HL-60 (cell line): ENCODE measurements at regions not wholly inside any gene's neighbourhood (a gene's known extent, or its start where the extent isn't known, plus 50 kb on each side); places are given as distances from the start of the nearest gene placed in this dataset.

Source experiments
- DNase-seq, 2 experiments: peaks; one replicate each; pipeline ENCODE4 v3.0.0-alpha.2; 2010 to 2020; ENCODE audit warnings: low read depth in 1 of 2, low spot score in 1 of 2
- H3K27ac ChIP-seq: fragments of 250-450 bp; sonication (Bioruptor Pico); replicated peaks from 2 replicates; pipeline ENCODE4 v1.5.1; 2020; ENCODE audit warnings: mild to moderate bottlenecking, moderate library complexity
- H3K27me3 ChIP-seq: fragments of 250-450 bp; sonication (Bioruptor Pico); 2 replicates; pipeline ENCODE4 v1.5.1; 2021; ENCODE audit warnings: mild to moderate bottlenecking, moderate library complexity; ENCODE audit not compliant: insufficient read depth, poor library complexity, severe bottlenecking
- H3K4me3 ChIP-seq: replicated peaks from 2 replicates; pipeline ENCODE4 v1.5.1; 2011; ENCODE audit warnings: mild to moderate bottlenecking, control low read depth, low read length; ENCODE audit not compliant: insufficient read depth
- GABPA ChIP-seq: IDR thresholded peaks from 2 replicates; pipeline ENCODE4 v1.6.1; 2012; ENCODE audit warnings: low read depth
- POLR2AphosphoS5 ChIP-seq: IDR thresholded peaks from 2 replicates; pipeline ENCODE4 v1.6.1; 2012; ENCODE audit warnings: low read depth
- SPI1 ChIP-seq: IDR thresholded peaks from 2 replicates; pipeline ENCODE4 v1.6.1; 2012; ENCODE audit warnings: low read depth, mild to moderate bottlenecking, borderline replicate concordance
- TF ChIP-seq, protein P1 (sequence below): IDR thresholded peaks from one replicate; pipeline ENCODE4 v1.5.1; 2011; ENCODE audit warnings: low read length, control low read depth, inconsistent platforms; ENCODE audit not compliant: insufficient read depth
- TF ChIP-seq, protein P2 (sequence below): IDR thresholded peaks from 2 replicates; pipeline ENCODE4 v1.6.1; 2012; ENCODE audit warnings: low read depth; ENCODE audit not compliant: insufficient replicate concordance

DNA sequence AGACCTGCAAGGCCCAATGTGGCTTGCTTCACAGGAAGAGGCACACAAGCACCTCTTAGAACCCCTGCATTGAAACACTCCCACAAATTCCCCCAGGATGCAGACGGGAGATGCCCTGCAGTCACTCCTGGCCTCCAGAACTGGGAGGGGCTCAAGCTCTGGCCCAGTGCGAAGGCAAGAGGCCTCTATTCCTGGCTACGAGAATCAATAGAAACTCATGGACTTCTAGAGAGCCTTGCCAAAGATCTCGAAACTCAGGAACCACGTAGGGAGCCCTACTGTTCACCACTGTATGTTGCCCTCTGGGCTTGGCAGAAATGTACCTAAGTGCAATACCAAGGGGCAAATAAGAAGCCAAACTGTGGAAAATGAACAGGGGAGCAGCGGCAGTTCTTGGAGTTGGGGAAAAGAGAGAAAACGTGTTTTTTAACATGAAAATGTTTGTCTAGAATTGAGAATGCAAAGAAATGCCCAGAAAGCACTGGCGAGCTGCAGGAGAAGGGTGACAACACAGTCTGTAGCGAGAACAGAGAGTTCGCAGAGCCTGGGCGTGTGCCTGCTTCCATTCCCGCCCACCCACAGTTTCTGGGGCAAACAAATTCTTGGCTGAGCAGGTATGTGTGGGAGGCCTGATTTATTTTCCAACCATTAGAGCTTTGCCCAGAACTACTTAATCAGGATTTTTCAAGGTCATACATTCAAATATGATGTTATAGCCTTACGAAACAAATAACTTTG lies 260.5 kb upstream of the KLF14 start:
- Histone ChIP-seq H3K27me3 (no peaks in the 10 kb centered on the region), H3K27ac (no peak overlapping the region), H3K4me3 (no peak overlapping the region)

GRCh38 chr7:130995252-130996081 lies 261.5 kb upstream of the KLF14 start:
- TF ChIP-seq, protein P1, sequence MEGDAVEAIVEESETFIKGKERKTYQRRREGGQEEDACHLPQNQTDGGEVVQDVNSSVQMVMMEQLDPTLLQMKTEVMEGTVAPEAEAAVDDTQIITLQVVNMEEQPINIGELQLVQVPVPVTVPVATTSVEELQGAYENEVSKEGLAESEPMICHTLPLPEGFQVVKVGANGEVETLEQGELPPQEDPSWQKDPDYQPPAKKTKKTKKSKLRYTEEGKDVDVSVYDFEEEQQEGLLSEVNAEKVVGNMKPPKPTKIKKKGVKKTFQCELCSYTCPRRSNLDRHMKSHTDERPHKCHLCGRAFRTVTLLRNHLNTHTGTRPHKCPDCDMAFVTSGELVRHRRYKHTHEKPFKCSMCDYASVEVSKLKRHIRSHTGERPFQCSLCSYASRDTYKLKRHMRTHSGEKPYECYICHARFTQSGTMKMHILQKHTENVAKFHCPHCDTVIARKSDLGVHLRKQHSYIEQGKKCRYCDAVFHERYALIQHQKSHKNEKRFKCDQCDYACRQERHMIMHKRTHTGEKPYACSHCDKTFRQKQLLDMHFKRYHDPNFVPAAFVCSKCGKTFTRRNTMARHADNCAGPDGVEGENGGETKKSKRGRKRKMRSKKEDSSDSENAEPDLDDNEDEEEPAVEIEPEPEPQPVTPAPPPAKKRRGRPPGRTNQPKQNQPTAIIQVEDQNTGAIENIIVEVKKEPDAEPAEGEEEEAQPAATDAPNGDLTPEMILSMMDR: no peak
- TF ChIP-seq SPI1: no peak
- Histone ChIP-seq H3K27ac (no peak overlapping the region), H3K27me3 (no peaks in the 10 kb centered on the region), H3K4me3 (no peak overlapping the region)
- no peak for DNase-seq

More for the DNA sequence above, 260.5 kb upstream of the KLF14 start:
- no peak for DNase-seq
- no peak for TF ChIP-seq GABPA
- TF ChIP-seq, protein P2, sequence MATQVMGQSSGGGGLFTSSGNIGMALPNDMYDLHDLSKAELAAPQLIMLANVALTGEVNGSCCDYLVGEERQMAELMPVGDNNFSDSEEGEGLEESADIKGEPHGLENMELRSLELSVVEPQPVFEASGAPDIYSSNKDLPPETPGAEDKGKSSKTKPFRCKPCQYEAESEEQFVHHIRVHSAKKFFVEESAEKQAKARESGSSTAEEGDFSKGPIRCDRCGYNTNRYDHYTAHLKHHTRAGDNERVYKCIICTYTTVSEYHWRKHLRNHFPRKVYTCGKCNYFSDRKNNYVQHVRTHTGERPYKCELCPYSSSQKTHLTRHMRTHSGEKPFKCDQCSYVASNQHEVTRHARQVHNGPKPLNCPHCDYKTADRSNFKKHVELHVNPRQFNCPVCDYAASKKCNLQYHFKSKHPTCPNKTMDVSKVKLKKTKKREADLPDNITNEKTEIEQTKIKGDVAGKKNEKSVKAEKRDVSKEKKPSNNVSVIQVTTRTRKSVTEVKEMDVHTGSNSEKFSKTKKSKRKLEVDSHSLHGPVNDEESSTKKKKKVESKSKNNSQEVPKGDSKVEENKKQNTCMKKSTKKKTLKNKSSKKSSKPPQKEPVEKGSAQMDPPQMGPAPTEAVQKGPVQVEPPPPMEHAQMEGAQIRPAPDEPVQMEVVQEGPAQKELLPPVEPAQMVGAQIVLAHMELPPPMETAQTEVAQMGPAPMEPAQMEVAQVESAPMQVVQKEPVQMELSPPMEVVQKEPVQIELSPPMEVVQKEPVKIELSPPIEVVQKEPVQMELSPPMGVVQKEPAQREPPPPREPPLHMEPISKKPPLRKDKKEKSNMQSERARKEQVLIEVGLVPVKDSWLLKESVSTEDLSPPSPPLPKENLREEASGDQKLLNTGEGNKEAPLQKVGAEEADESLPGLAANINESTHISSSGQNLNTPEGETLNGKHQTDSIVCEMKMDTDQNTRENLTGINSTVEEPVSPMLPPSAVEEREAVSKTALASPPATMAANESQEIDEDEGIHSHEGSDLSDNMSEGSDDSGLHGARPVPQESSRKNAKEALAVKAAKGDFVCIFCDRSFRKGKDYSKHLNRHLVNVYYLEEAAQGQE: no peak

GRCh38 chr7:130996205-130996832 lies 262.3 kb upstream of the KLF14 start:
- no peak for DNase-seq
- Histone ChIP-seq H3K27me3 (no peaks in the 10 kb centered on the region), H3K27ac (no peak overlapping the region), H3K4me3 (no peak overlapping the region)
- no peak for TF ChIP-seq SPI1
- TF ChIP-seq, protein P1: no peak

DNA sequence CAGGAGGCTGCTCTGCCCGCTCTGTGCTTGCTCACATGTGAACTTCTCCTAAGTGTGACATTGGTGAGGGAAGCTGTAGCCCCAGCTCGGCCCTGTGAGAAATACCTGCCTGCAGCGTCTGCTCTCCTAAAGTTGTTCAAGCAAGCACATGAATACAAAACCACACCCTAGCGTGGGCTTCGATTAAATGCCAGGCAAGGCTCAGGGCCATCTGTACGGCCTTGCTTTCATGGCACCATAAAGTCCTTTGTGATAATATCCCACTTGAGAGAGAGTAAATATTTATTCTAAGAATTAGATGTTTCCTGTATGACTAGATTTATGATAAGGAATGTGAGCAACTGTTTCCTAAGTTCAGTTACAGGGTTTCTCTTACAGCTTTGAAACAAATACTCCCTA lies 262.8 kb upstream of the KLF14 start:
- DNase-seq: no peak
- H3K27me3 ChIP-seq: no peaks in the 10 kb centered on the region
- TF ChIP-seq SPI1 (no peak), POLR2AphosphoS5 (no peak), GABPA (no peak)
- TF ChIP-seq, protein P2: no peak
- TF ChIP-seq, protein P1: no peak
- no peak overlapping the region for H3K27ac ChIP-seq
- H3K4me3 ChIP-seq: no peak overlapping the region
